SU-DHL-6 (cell line): ENCODE measurements at regions not wholly inside any gene's neighbourhood (a gene's known extent, or its start where the extent isn't known, plus 50 kb on each side); places are given as distances from the start of the nearest gene placed in this dataset.

Source experiments
- H2AFZ ChIP-seq: fragments of 200-600 bp; sonication (generic); 2 replicates; pipeline ENCODE4 v1.6.1; 2014; ENCODE audit warnings: low read depth, mild to moderate bottlenecking, moderate library complexity, mixed read lengths, antibody characterized with exemption, low read length; ENCODE audit not compliant: severe bottlenecking
- H3F3A ChIP-seq: fragments of 200-600 bp; shearing (Covaris generic); 2 replicates; pipeline ENCODE4 v1.6.0; 2016; ENCODE audit warnings: antibody characterized with exemption, mild to moderate bottlenecking; ENCODE audit not compliant: insufficient read depth
- H3K27ac ChIP-seq: fragments of 200-600 bp; sonication (generic); 2 replicates; pipeline ENCODE4 v1.5.1; 2016; ENCODE audit warnings: low read depth, mild to moderate bottlenecking, low read length, moderate library complexity, mixed read lengths
- H3K27me3 ChIP-seq: fragments of 200-600 bp; sonication (generic), shearing (Covaris generic); 2 replicates; pipeline ENCODE4 v1.6.0; 2014; ENCODE audit warnings: mild to moderate bottlenecking, low read length
- H3K36me3 ChIP-seq: fragments of 200-600 bp; sonication (generic); 2 replicates; pipeline ENCODE4 v1.6.1; 2014; ENCODE audit warnings: mild to moderate bottlenecking, low read length, mixed read lengths
- H3K4me2 ChIP-seq: fragments of 300-600, 200-600 bp; shearing (Covaris generic), sonication (generic); 2 replicates; pipeline ENCODE4 v1.6.0; 2014; ENCODE audit warnings: low read length, low read depth, mild to moderate bottlenecking; ENCODE audit not compliant: poor library complexity, severe bottlenecking
- H3K4me3 ChIP-seq: fragments of 200-600 bp; sonication (generic); 2 replicates; pipeline ENCODE4 v1.5.1; 2014; ENCODE audit warnings: antibody characterized with exemption, low read length, mild to moderate bottlenecking, mixed read lengths; ENCODE audit not compliant: insufficient read depth, poor library complexity, severe bottlenecking
- H3K79me2 ChIP-seq: fragments of 200-600 bp; sonication (generic); 2 replicates; pipeline ENCODE4 v1.6.1; 2014; ENCODE audit warnings: mild to moderate bottlenecking, low read length, moderate library complexity; ENCODE audit not compliant: insufficient read depth
- H3K9ac ChIP-seq: fragments of 200-600 bp; sonication (generic); 2 replicates; pipeline ENCODE4 v1.7.0; 2014; ENCODE audit warnings: mild to moderate bottlenecking, low read length
- H3K9me2 ChIP-seq: fragments of 200-600 bp; sonication (generic); replicated peaks from 2 replicates; pipeline ENCODE4 v1.6.1; 2014; ENCODE audit warnings: low read length; ENCODE audit not compliant: insufficient read depth
- H3K9me3 ChIP-seq: fragments of 200-600 bp; sonication (generic); 2 replicates; pipeline ENCODE4 v1.6.1; 2014; ENCODE audit warnings: low read length, mixed read lengths; ENCODE audit not compliant: insufficient read depth
- H4K20me1 ChIP-seq: fragments of 200-600 bp; sonication (generic); 2 replicates; pipeline ENCODE4 v1.6.1; 2014; ENCODE audit warnings: low read depth, mild to moderate bottlenecking, antibody characterized with exemption, low read length, moderate library complexity, mixed read lengths
- EZH2phosphoT487 ChIP-seq: fragments of 200-600 bp; sonication (generic), shearing (Covaris generic); conservative IDR thresholded peaks from 2 replicates; pipeline ENCODE4 v1.6.1; 2018; ENCODE audit warnings: mild to moderate bottlenecking, antibody characterized with exemption, low read length, moderate library complexity, mixed read lengths
- TF ChIP-seq, protein P1 (sequence below): fragments of 200-600 bp; sonication (generic); IDR thresholded peaks from one replicate; pipeline ENCODE4 v1.5.1; 2017; ENCODE audit warnings: antibody characterized with exemption, mild to moderate bottlenecking, low read length, moderate library complexity; ENCODE audit not compliant: insufficient read depth, poor library complexity, severe bottlenecking

DNA sequence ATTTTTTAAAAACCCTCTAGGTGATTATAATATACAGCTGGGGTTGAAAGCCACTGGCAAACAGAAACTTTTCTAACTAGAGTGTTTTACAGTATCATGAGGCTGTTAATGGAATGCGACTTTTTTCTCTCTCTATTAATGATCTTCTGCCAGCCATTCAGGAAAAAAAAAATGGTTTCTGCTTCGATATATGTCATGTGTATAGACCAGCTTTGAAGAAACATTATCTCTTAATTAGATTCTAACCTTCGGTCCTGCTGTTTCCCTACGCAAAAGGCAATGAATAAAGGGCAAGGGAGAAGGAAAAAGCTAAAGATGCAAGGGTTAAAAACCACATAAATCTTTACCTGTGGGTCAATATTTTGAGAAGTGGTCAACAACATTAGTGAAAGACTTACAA, 1662.1 kb upstream of the TENM3 start:
- Histone ChIP-seq H4K20me1 (no peaks in the 10 kb centered on the region), H3K9me2 (no peaks in the 10 kb centered on the region; the same call in 1 of the 2 replicates), H3K36me3 (no peaks in the 10 kb centered on the region), H3K4me2 (no peak overlapping the region), H3K9me3 (no peaks in the 10 kb centered on the region), H2AFZ (no peak overlapping the region), H3K27me3 (no peaks in the 10 kb centered on the region), H3K9ac (no peak overlapping the region), H3K79me2 (no peaks in the 10 kb centered on the region), H3K4me3 (no peak overlapping the region), H3F3A (no peaks in the 10 kb centered on the region), H3K27ac (no peak overlapping the region)
- TF ChIP-seq EZH2phosphoT487 = no peak
- TF ChIP-seq, protein P1, sequence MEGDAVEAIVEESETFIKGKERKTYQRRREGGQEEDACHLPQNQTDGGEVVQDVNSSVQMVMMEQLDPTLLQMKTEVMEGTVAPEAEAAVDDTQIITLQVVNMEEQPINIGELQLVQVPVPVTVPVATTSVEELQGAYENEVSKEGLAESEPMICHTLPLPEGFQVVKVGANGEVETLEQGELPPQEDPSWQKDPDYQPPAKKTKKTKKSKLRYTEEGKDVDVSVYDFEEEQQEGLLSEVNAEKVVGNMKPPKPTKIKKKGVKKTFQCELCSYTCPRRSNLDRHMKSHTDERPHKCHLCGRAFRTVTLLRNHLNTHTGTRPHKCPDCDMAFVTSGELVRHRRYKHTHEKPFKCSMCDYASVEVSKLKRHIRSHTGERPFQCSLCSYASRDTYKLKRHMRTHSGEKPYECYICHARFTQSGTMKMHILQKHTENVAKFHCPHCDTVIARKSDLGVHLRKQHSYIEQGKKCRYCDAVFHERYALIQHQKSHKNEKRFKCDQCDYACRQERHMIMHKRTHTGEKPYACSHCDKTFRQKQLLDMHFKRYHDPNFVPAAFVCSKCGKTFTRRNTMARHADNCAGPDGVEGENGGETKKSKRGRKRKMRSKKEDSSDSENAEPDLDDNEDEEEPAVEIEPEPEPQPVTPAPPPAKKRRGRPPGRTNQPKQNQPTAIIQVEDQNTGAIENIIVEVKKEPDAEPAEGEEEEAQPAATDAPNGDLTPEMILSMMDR = no peak

DNA sequence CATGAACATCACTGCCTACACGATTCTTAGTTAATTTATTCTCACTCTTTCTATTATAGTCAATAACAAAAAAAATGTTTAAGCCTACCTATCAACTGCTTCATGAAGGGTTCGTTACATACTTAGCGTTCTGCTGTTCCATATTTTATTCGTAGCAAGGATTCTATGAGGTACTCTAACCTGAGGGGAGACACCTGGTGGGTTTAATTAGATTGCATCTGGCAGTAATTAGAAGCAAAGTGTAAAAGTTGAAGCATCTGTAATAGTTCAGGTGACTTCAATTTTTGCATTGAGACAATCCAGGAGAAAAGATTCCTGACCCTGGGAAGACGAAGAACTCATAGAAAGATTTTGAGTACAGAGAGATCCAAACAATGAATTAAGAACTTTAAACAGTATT, 1655.8 kb upstream of the TENM3 start:
- no peaks in the 10 kb centered on the region for H4K20me1 ChIP-seq
- H3K9me3 ChIP-seq = no peaks in the 10 kb centered on the region
- TF ChIP-seq, protein P1 = no peak
- no peak for TF ChIP-seq EZH2phosphoT487
- no peaks in the 10 kb centered on the region for H3K9me2 ChIP-seq
- H3K79me2 ChIP-seq = no peaks in the 10 kb centered on the region
- H3K27ac ChIP-seq = no peak overlapping the region
- H3K27me3 ChIP-seq = no peaks in the 10 kb centered on the region
- no peak overlapping the region for H3K4me2 ChIP-seq
- no peak overlapping the region for H3K4me3 ChIP-seq
- no peak overlapping the region for H3K9ac ChIP-seq
- no peaks in the 10 kb centered on the region for H3F3A ChIP-seq
- H2AFZ ChIP-seq = no peak overlapping the region
- no peaks in the 10 kb centered on the region for H3K36me3 ChIP-seq

DNA sequence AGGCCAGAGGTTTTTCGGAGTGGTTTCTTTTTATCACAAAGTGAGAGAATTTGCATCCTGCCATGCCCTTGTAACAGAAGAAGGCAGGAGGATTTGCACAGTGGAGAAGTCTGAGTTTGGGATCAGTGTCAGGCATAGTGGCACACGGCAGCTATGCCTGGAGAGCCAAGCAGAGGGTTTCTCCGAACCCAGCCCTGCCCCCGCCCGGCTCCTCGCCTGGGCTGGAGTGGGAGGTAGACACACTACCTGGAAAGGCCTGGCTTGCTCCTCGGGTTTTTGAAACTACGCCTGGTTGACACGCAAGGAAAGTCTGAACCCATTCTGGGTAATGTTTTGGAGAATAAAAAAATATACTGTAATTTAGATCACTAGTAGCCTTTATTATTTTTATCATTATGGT, 1653.6 kb upstream of the TENM3 start:
- Histone ChIP-seq H3K79me2 (no peaks in the 10 kb centered on the region), H3K4me3 (no peak overlapping the region), H3K9me3 (no peaks in the 10 kb centered on the region), H3K9me2 (no peaks in the 10 kb centered on the region), H3K36me3 (no peaks in the 10 kb centered on the region), H3K4me2 (no peak overlapping the region), H3K9ac (no peak overlapping the region), H4K20me1 (no peaks in the 10 kb centered on the region), H2AFZ (no peak overlapping the region), H3K27me3 (no peaks in the 10 kb centered on the region), H3F3A (no peaks in the 10 kb centered on the region), H3K27ac (no peak overlapping the region)
- no peak for TF ChIP-seq EZH2phosphoT487
- TF ChIP-seq, protein P1 = no peak
